HEK293 (cell line): ENCODE measurements at regions not wholly inside any gene's neighbourhood (a gene's known extent, or its start where the extent isn't known, plus 50 kb on each side); places are given as distances from the start of the nearest gene placed in this dataset.

Experiments
- CTCF ChIA-PET: fragments of 350-600 bp; formaldehyde crosslinking; extraction: SDS; loops from one replicate; lab custom pipeline; 2021; ENCODE audit warnings: antibody characterized with exemption; lab: Yijun Ruan, JAX
- POLR2A ChIA-PET: fragments of 300-600 bp; formaldehyde crosslinking; extraction: SDS; loops from one replicate; lab custom pipeline; 2020; ENCODE audit warnings: antibody characterized with exemption, inconsistent platforms; lab: Yijun Ruan, JAX
- H3K27ac ChIP-seq: fragments of 200-500 bp; sonication (Bioruptor generic); 2 replicates; pipeline ENCODE4 v1.5.1; 2014; ENCODE audit warnings: low read depth, low read length, control low read depth, inconsistent platforms; ENCODE audit errors: extremely low read depth
- H3K36me3 ChIP-seq, 2 experiments: fragments of 200-500 bp in 1 of 2; sonication (Bioruptor generic) in 1 of 2; 1 replicate in 1 of 2; 2 replicates in 1 of 2; pipeline ENCODE4 v1.5.1; 2014 to 2017; ENCODE audit warnings: inconsistent platforms in 2 of 2, low read length in 2 of 2; ENCODE audit not compliant: control insufficient read depth in 2 of 2, insufficient read depth in 1 of 2
- H3K4me1 ChIP-seq: fragments of 200-500 bp; sonication (Bioruptor generic); 2 replicates; pipeline ENCODE4 v1.5.1; 2014; ENCODE audit warnings: mild to moderate bottlenecking, low read length, inconsistent platforms; ENCODE audit not compliant: control insufficient read depth, insufficient read depth
- H3K4me3 ChIP-seq: 2 replicates; pipeline ENCODE4 v1.5.1; 2011; ENCODE audit warnings: low read depth, mild to moderate bottlenecking, control low read depth, low read length, moderate library complexity
- H3K9me3 ChIP-seq: fragments of 200-500 bp; sonication (Bioruptor generic); 2 replicates; pipeline ENCODE4 v1.5.1; 2014; ENCODE audit warnings: low read depth, low read length, inconsistent platforms; ENCODE audit not compliant: control insufficient read depth, insufficient read depth
- BCL11B ChIP-seq: fragments of 450-650 bp; formaldehyde crosslinking; IDR thresholded peaks from 2 replicates; pipeline ENCODE4 v1.5.1; 2016; ENCODE audit warnings: low read depth, missing biosample characterization, missing genetic modification characterization
- GLIS2 ChIP-seq: fragments of 450-650 bp; formaldehyde crosslinking; IDR thresholded peaks from 2 replicates; pipeline ENCODE4 v1.5.1; 2016; ENCODE audit warnings: missing biosample characterization, missing genetic modification characterization
- IKZF3 ChIP-seq: fragments of 450-650 bp; IDR thresholded peaks from 2 replicates; pipeline ENCODE4 v1.5.0; 2018; ENCODE audit warnings: missing biosample characterization, mild to moderate bottlenecking, missing genetic modification characterization, moderate library complexity
- KLF10 ChIP-seq: fragments of 450-650 bp; IDR thresholded peaks from 2 replicates; pipeline ENCODE4 v1.5.1; 2018; ENCODE audit warnings: missing biosample characterization, mild to moderate bottlenecking, missing genetic modification characterization
- OVOL3 ChIP-seq: fragments of 450-650 bp; formaldehyde crosslinking; IDR thresholded peaks from 2 replicates; pipeline ENCODE4 v1.5.1; 2016; ENCODE audit warnings: missing biosample characterization, missing genetic modification characterization
- PRDM2 ChIP-seq: fragments of 450-650 bp; formaldehyde crosslinking; IDR thresholded peaks from 2 replicates; pipeline ENCODE4 v1.5.1; 2016; ENCODE audit warnings: missing biosample characterization, missing genetic modification characterization, borderline replicate concordance
- SCRT1 ChIP-seq: fragments of 450-650 bp; formaldehyde crosslinking; IDR thresholded peaks from 2 replicates; pipeline ENCODE4 v1.5.1; 2016; ENCODE audit warnings: missing biosample characterization, missing genetic modification characterization, borderline replicate concordance
- SP2 ChIP-seq: fragments of 450-650 bp; formaldehyde crosslinking; IDR thresholded peaks from 2 replicates; pipeline ENCODE4 v1.5.1; 2016; ENCODE audit warnings: missing biosample characterization, missing genetic modification characterization
- ZBTB17 ChIP-seq: fragments of 450-650 bp; formaldehyde crosslinking; IDR thresholded peaks from 2 replicates; pipeline ENCODE4 v1.5.1; 2016; ENCODE audit warnings: missing biosample characterization, missing genetic modification characterization
- ZBTB44 ChIP-seq: fragments of 450-650 bp; IDR thresholded peaks from 2 replicates; pipeline ENCODE4 v1.5.1; 2018; ENCODE audit warnings: missing biosample characterization, mild to moderate bottlenecking, missing genetic modification characterization
- ZFHX2 ChIP-seq: fragments of 450-650 bp; formaldehyde crosslinking; conservative IDR thresholded peaks from 2 replicates; pipeline ENCODE4 v1.5.1; 2016; ENCODE audit warnings: missing biosample characterization, missing genetic modification characterization
- ZNF132 ChIP-seq: fragments of 450-650 bp; formaldehyde crosslinking; IDR thresholded peaks from 2 replicates; pipeline ENCODE4 v1.5.1; 2017; ENCODE audit warnings: missing biosample characterization, missing genetic modification characterization, borderline replicate concordance
- ZNF138 ChIP-seq: fragments of 450-650 bp; formaldehyde crosslinking; IDR thresholded peaks from 2 replicates; pipeline ENCODE4 v1.5.1; 2016; ENCODE audit warnings: missing biosample characterization, missing genetic modification characterization, borderline replicate concordance
- ZNF148 ChIP-seq: fragments of 450-650 bp; formaldehyde crosslinking; IDR thresholded peaks from 2 replicates; pipeline ENCODE4 v1.5.0; 2017; ENCODE audit warnings: missing biosample characterization, missing genetic modification characterization, borderline replicate concordance
- ZNF16 ChIP-seq: fragments of 450-650 bp; formaldehyde crosslinking; IDR thresholded peaks from 2 replicates; pipeline ENCODE4 v1.5.1; 2016; ENCODE audit warnings: low read depth, missing biosample characterization, missing genetic modification characterization
- ZNF184 ChIP-seq: fragments of 450-650 bp; IDR thresholded peaks from 2 replicates; pipeline ENCODE4 v1.5.1; 2018; ENCODE audit warnings: missing biosample characterization, mild to moderate bottlenecking, missing genetic modification characterization
- ZNF19 ChIP-seq: fragments of 450-650 bp; formaldehyde crosslinking; IDR thresholded peaks from 2 replicates; pipeline ENCODE4; 2016; ENCODE audit warnings: missing biosample characterization, missing genetic modification characterization, low read depth
- ZNF221 ChIP-seq: fragments of 450-650 bp; formaldehyde crosslinking; IDR thresholded peaks from 2 replicates; pipeline ENCODE4 v1.5.1; 2017; ENCODE audit warnings: missing biosample characterization, missing genetic modification characterization, borderline replicate concordance
- ZNF239 ChIP-seq: fragments of 450-650 bp; formaldehyde crosslinking; IDR thresholded peaks from 2 replicates; pipeline ENCODE4 v1.5.1; 2016; ENCODE audit warnings: missing biosample characterization, missing genetic modification characterization
- ZNF341 ChIP-seq: fragments of 450-650 bp; formaldehyde crosslinking; IDR thresholded peaks from 2 replicates; pipeline ENCODE4; 2016; ENCODE audit warnings: low read depth, missing biosample characterization, missing genetic modification characterization
- ZNF394 ChIP-seq: fragments of 450-650 bp; formaldehyde crosslinking; IDR thresholded peaks from 2 replicates; pipeline ENCODE4 v1.5.1; 2016; ENCODE audit warnings: missing biosample characterization, missing genetic modification characterization, mild to moderate bottlenecking, moderate library complexity, borderline replicate concordance
- ZNF585B ChIP-seq: fragments of 450-650 bp; formaldehyde crosslinking; IDR thresholded peaks from 2 replicates; pipeline ENCODE4 v1.5.1; 2016; ENCODE audit warnings: missing biosample characterization, missing genetic modification characterization
- ZNF707 ChIP-seq: fragments of 450-650 bp; formaldehyde crosslinking; IDR thresholded peaks from 2 replicates; pipeline ENCODE4 v1.5.1; 2016; ENCODE audit warnings: missing biosample characterization, missing genetic modification characterization
- ZNF747 ChIP-seq: fragments of 450-650 bp; formaldehyde crosslinking; IDR thresholded peaks from 2 replicates; pipeline ENCODE4 v1.5.1; 2016; ENCODE audit warnings: missing biosample characterization, missing genetic modification characterization
- ZNF785 ChIP-seq: fragments of 450-650 bp; formaldehyde crosslinking; IDR thresholded peaks from 2 replicates; pipeline ENCODE4 v1.5.1; 2016; ENCODE audit warnings: missing biosample characterization, missing genetic modification characterization
- ZSCAN23 ChIP-seq: fragments of 450-650 bp; formaldehyde crosslinking; IDR thresholded peaks from 2 replicates; pipeline ENCODE4 v1.5.1; 2016; ENCODE audit warnings: missing biosample characterization, missing genetic modification characterization

GRCh38 chr18:66344227-66344626 lies 259.7 kb downstream of the CDH19 start:
- no peak for TF ChIP-seq ZNF785 (tag by site-specific recombination)
- no peak for TF ChIP-seq ZNF132 (tag by site-specific recombination)
- TF ChIP-seq IKZF3 (tag by site-specific recombination) = no peak
- TF ChIP-seq ZFHX2 (tag by site-specific recombination) = no peak
- TF ChIP-seq ZBTB17 (tag by site-specific recombination) = no peak
- TF ChIP-seq ZNF707 (tag by site-specific recombination) = no peak
- no peak for TF ChIP-seq ZNF221 (tag by site-specific recombination)
- no peak for TF ChIP-seq SCRT1
- TF ChIP-seq PRDM2 = no peak
- TF ChIP-seq ZBTB44 (tag by site-specific recombination) = no peak
- no peak for TF ChIP-seq ZNF747 (tag by site-specific recombination)
- no peak for TF ChIP-seq SP2 (tag by site-specific recombination)
- TF ChIP-seq ZNF19 (tag by site-specific recombination) = no peak
- TF ChIP-seq BCL11B (tag by site-specific recombination) = no peak
- no peak for TF ChIP-seq ZNF239
- ChIA-PET POLR2A (no interaction called here), CTCF (no interaction called here)
- Histone ChIP-seq H3K9me3 (no peaks in the 10 kb centered on the region), H3K36me3 (no peaks in the 10 kb centered on the region), H3K4me1 (no peaks in the 10 kb centered on the region), H3K4me3 (no peak overlapping the region), H3K27ac (no peak overlapping the region)

GRCh38 chr18:66342577-66342976 lies 261.3 kb downstream of the CDH19 start:
- Histone ChIP-seq H3K9me3 (no peaks in the 10 kb centered on the region), H3K4me1 (no peaks in the 10 kb centered on the region), H3K36me3 (no peaks in the 10 kb centered on the region), H3K4me3 (no peak overlapping the region), H3K27ac (no peak overlapping the region)
- POLR2A ChIA-PET = no interaction called here
- CTCF ChIA-PET = interaction anchor here (0.6 kb wide), 1 partner anchor 30 kb away, joined by 3 read pairs; no protein-coding TSS in a partner anchor
- TF ChIP-seq ZNF585B (tag by site-specific recombination) = no peak
- TF ChIP-seq ZNF184 = no peak
- no peak for TF ChIP-seq OVOL3 (tag by site-specific recombination)
- TF ChIP-seq ZNF148 (tag by site-specific recombination) = no peak
- TF ChIP-seq ZSCAN23 (tag by site-specific recombination) = no peak
- no peak for TF ChIP-seq ZNF16 (tag by site-specific recombination)
- TF ChIP-seq KLF10 (tag by site-specific recombination) = no peak
- TF ChIP-seq GLIS2 (tag by site-specific recombination) = no peak
- TF ChIP-seq ZNF394 (tag by site-specific recombination) = no peak
- no peak for TF ChIP-seq ZNF138 (tag by site-specific recombination)
- TF ChIP-seq ZNF341 (tag by site-specific recombination) = no peak
